Epithelial cell of esophagus (primary cell): ENCODE measurements at regions not wholly inside any gene's neighbourhood (a gene's known extent, or its start where the extent isn't known, plus 50 kb on each side); places are given as distances from the start of the nearest gene placed in this dataset.

ENCODE experiments used
- DNase-seq: peaks from one replicate; pipeline ENCODE4 v3.0.0; 2010; ENCODE audit warnings: low read depth
- H3K4me3 ChIP-seq: 2 replicates; pipeline ENCODE4 v1.5.1; 2011; ENCODE audit warnings: mild to moderate bottlenecking, low read length, control low read depth
- TF ChIP-seq, protein P1 (sequence below): IDR thresholded peaks from 2 replicates; pipeline ENCODE4 v1.5.1; 2011; ENCODE audit warnings: low read depth, mild to moderate bottlenecking, low read length, control low read depth, inconsistent platforms; ENCODE audit not compliant: insufficient read depth; ENCODE audit errors: missing control alignments

DNA sequence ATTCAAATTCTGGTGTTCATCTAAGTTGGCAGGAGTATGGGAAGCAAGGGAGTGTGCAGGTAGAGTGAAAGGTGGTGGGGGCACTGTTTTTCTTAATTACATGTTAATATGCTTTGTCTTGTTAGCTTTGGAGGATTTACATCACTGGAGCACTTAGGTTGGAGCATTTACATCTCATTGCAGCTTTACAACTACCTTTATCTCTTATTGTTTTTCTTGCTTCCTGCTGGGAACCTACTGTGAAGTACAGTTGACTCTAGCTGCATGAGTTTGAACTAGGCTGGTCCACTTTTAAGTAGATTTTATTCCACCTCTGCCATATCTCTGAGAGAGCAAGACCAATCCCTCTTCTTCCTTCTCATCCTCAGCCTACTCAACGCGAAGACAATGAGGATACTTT lies 554.8 kb upstream of the B3GALT2 start:
- no peak for DNase-seq
- TF ChIP-seq, protein P1, sequence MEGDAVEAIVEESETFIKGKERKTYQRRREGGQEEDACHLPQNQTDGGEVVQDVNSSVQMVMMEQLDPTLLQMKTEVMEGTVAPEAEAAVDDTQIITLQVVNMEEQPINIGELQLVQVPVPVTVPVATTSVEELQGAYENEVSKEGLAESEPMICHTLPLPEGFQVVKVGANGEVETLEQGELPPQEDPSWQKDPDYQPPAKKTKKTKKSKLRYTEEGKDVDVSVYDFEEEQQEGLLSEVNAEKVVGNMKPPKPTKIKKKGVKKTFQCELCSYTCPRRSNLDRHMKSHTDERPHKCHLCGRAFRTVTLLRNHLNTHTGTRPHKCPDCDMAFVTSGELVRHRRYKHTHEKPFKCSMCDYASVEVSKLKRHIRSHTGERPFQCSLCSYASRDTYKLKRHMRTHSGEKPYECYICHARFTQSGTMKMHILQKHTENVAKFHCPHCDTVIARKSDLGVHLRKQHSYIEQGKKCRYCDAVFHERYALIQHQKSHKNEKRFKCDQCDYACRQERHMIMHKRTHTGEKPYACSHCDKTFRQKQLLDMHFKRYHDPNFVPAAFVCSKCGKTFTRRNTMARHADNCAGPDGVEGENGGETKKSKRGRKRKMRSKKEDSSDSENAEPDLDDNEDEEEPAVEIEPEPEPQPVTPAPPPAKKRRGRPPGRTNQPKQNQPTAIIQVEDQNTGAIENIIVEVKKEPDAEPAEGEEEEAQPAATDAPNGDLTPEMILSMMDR, result no peak
- no peak overlapping the region for H3K4me3 ChIP-seq

DNA sequence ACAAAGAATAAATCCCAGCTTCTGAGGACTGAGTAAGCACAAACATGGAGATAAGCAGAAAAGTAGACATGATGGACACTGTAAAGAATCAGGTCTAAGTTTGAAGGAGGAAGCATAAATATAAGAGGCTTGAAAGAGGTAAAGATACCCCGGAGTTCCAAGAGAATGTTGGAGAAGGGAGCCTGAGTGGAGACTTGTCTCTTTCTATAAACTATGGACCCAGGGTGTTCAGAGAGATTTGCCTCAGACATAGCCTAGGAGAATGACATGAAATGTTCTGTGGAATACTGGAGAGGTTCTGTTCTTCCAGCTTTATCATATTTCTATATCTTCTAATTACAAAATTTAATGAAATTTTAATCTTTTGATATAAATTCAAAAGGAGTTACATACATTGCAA lies 554.3 kb upstream of the B3GALT2 start:
- no peak overlapping the region for H3K4me3 ChIP-seq
- no peak for DNase-seq
- TF ChIP-seq, protein P1, result no peak

DNA sequence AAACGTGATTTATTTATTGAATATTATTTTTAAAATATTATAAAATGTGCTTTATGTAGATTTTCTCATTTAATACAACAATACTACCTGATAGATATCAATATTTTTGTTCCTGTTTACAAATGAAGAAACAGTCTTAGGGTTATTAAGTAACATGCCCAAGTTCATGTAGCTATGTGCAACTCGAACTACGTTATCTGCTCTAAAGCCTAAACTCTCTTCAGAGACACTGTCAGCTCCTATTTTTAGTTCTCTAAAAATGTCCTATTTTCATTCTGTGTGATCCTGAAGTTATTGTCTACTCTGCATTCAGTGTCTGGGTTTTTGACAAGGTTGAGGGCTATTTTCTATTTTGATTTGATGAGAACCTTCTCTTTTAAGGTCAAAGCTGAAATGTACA lies 550.1 kb upstream of the B3GALT2 start:
- DNase-seq, result no peak
- H3K4me3 ChIP-seq, result no peak overlapping the region
- TF ChIP-seq, protein P1, result no peak

DNA sequence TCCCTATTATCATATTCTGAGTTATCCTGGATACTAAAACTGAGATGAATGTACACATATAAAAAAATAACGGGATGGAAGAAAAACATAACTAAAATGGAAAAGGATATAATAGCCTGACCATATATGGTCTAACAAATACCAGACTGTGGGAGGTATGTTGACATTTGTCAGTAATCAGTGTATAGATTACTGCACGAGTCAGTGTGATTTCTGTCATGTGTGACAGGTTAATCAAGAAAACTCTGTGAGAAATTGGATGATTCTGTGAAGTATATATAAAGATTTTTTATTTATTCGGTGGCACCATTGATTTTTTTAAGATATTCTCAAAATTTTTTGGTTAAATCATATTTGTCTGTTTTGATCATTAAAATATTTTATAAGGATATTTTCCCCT lies 547.3 kb upstream of the B3GALT2 start:
- DNase-seq, result no peak
- TF ChIP-seq, protein P1, result no peak
- no peak overlapping the region for H3K4me3 ChIP-seq

DNA sequence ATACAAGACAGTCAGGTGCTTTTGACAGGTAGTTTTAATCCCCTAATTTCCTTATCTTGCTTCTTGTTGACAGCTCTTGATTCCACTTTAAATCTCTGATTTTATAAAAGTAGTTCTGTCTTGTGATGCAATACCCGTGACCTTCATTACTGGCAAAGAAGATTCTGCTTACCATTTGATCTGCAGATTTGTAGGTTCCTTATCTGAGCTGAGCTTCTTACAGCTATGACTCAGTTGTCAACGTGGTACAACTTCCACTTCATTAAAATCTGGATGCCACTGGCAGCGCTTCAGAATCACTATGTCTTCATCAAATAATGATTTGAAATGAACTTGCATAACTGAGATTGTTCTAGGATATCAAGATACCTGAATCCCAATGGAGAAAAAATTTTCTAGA lies 543.6 kb upstream of the B3GALT2 start:
- no peak overlapping the region for H3K4me3 ChIP-seq
- TF ChIP-seq, protein P1, result no peak
- DNase-seq, result peak; percentile 3

DNA sequence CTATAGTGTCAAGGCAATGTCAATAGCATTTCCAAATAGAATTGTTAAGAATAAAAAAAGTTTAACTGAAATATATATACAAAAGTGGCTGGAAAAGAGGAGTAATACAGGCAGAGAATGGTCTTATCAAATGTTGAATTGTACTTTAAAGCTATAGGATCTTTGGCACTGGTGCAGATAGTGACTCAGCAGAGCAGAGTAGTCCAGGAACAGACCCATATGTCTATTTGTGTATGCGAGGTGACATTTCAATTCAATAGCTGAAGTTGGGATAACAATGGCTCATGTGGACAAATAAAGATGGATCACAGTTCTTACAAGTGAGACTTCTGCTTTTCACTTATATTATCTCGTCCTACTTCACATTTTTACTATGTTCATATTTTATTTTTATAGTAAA lies 543.0 kb upstream of the B3GALT2 start:
- peak; percentile 40 for DNase-seq
- TF ChIP-seq, protein P1, result no peak
- no peak overlapping the region for H3K4me3 ChIP-seq

DNA sequence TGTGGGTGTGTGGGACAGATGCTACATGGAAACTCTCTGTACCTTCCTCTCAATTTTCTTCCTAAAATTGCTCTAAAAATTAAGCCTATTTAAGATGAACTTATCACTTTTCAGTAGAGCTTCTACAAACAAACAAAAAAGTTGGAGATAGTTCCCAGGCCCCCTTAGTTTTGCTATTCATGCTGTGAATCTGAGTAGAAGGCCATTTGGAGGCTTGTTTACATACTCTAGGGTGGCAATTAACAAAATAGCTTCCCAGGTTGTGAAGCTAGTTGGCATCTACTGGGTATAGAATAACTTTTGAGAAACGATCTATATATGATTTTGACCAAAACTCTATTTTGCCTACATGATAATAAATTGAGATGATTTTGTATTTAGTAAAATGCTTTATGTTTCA lies 541.4 kb upstream of the B3GALT2 start:
- no peak overlapping the region for H3K4me3 ChIP-seq
- DNase-seq, result no peak
- TF ChIP-seq, protein P1, result no peak
